GM12878 (cell line): ENCODE measurements at regions not wholly inside any gene's neighbourhood (a gene's known extent, or its start where the extent isn't known, plus 50 kb on each side); places are given as distances from the start of the nearest gene placed in this dataset.

Experiments
- ATAC-seq: fragments of 200-7000 bp; cut with Tn5 transposase; 3 replicates; pipeline ENCODE4 v1.9.1; 2020; ENCODE audit warnings: mild to moderate bottlenecking, moderate library complexity
- BruUV-seq: library from RNA; stranded (reverse); fragments of 400-500 nt; replicated peaks from 2 replicates; lab custom pipeline; 2021; lab: Mats Ljungman, UMichigan
- CTCF ChIA-PET: fragments of 300-600 bp; sonication (Branson Sonifier 250); formaldehyde crosslinking; extraction: SDS; loops from one replicate; lab custom pipeline; 2021; ENCODE audit warnings: inconsistent platforms; lab: Yijun Ruan, JAX
- POLR2A ChIA-PET: fragments of 350-600 bp; formaldehyde crosslinking; extraction: SDS; loops from one replicate; lab custom pipeline; 2021; ENCODE audit warnings: inconsistent platforms; lab: Charles Lee
- RAD21 ChIA-PET: fragments of 300-600 bp; sonication (Branson Sonifier 250); formaldehyde crosslinking; loops from one replicate; lab custom pipeline; 2023; ENCODE audit warnings: antibody characterized with exemption; ENCODE audit not compliant: unreplicated experiment; lab: Charles Lee
- SMC1A ChIA-PET: fragments of 300-600 bp; sonication (Branson Sonifier 250); formaldehyde crosslinking; loops from one replicate; lab custom pipeline; 2023; ENCODE audit not compliant: unreplicated experiment, uncharacterized antibody; lab: Charles Lee
- DNase-seq: peaks from one replicate; pipeline ENCODE4 v3.0.0-alpha.2; 2011; ENCODE audit warnings: low read depth, low spot score
- FAIRE-seq: peaks from 3 replicates; lab custom pipeline; 2011; peaks lifted over from hg19 to GRCh38; lab: Jason Lieb, UNC
- H2AFZ ChIP-seq: 2 replicates; pipeline ENCODE4 v1.6.0; 2011; ENCODE audit warnings: low read depth, low read length, control low read depth; ENCODE audit not compliant: control insufficient read depth
- H3K27ac ChIP-seq: 2 replicates; pipeline ENCODE4 v1.5.1; 2011; ENCODE audit warnings: control low read depth; ENCODE audit not compliant: control insufficient read depth, insufficient read depth
- H3K27me3 ChIP-seq, 2 experiments: replicated peaks in 1 of 2; 2 replicates each; pipeline versions ENCODE4 v1.6.0 to v1.6.1; 2011; ENCODE audit warnings: low read length in 1 of 2; ENCODE audit not compliant: control insufficient read depth in 2 of 2, insufficient read depth in 2 of 2
- H3K36me3 ChIP-seq, 2 experiments: 2 replicates each; pipeline ENCODE4 v1.5.1; 2011; ENCODE audit warnings: low read length in 1 of 2; ENCODE audit not compliant: control insufficient read depth in 2 of 2, insufficient read depth in 2 of 2
- H3K4me1 ChIP-seq: 2 replicates; pipeline ENCODE4 v1.6.1; 2011; ENCODE audit warnings: mild to moderate bottlenecking, low read length, moderate library complexity, mixed read lengths; ENCODE audit not compliant: control insufficient read depth, insufficient read depth
- H3K4me2 ChIP-seq: 2 replicates; pipeline ENCODE4 v1.6.0; 2011; ENCODE audit warnings: control low read depth; ENCODE audit not compliant: control insufficient read depth, insufficient read depth
- H3K4me3 ChIP-seq: fragments of 200-600 bp; sonication (generic); 2 replicates; pipeline ENCODE4 v1.5.1; 2016
- H3K79me2 ChIP-seq: 2 replicates; pipeline ENCODE4 v1.6.0; 2011; ENCODE audit warnings: low read length; ENCODE audit not compliant: control insufficient read depth, insufficient read depth
- H3K9ac ChIP-seq: 2 replicates; pipeline ENCODE4 v1.8.0; 2011; ENCODE audit warnings: low read length, control low read depth, mixed read lengths; ENCODE audit not compliant: control insufficient read depth, insufficient read depth
- H3K9me3 ChIP-seq: replicated peaks from 3 replicates; pipeline ENCODE4 v1.5.1; 2011; ENCODE audit warnings: mild to moderate bottlenecking, low read length; ENCODE audit not compliant: control insufficient read depth, insufficient read depth
- H4K20me1 ChIP-seq: 2 replicates; pipeline ENCODE4 v1.6.0; 2011; ENCODE audit not compliant: control insufficient read depth, insufficient read depth
- BMI1 ChIP-seq: fragments of 450-650 bp; IDR thresholded peaks from 2 replicates; pipeline ENCODE4 v1.6.1; 2016; ENCODE audit warnings: mild to moderate bottlenecking, moderate library complexity, borderline replicate concordance
- CHD4 ChIP-seq: fragments of 200-600 bp; sonication (generic); IDR thresholded peaks from 2 replicates; pipeline ENCODE4 v1.6.1; 2016; ENCODE audit warnings: mild to moderate bottlenecking
- EP300 ChIP-seq, 2 experiments: fragments of 150-350 bp in 1 of 2; IDR thresholded peaks; 2 replicates each; pipeline ENCODE4 v1.6.1; 2011 to 2012; ENCODE audit warnings: low read depth in 2 of 2, low read length in 2 of 2, borderline replicate concordance in 1 of 2, improper control_type of control experiment in 1 of 2, inconsistent platforms in 1 of 2; ENCODE audit not compliant: control insufficient read depth in 1 of 2
- GABPA ChIP-seq: IDR thresholded peaks from 2 replicates; pipeline ENCODE4 v1.6.1; 2014; ENCODE audit warnings: antibody characterized with exemption, low read depth, mild to moderate bottlenecking, inconsistent platforms
- HDGF ChIP-seq: fragments of 450-650 bp; IDR thresholded peaks from 2 replicates; pipeline ENCODE4 v1.6.1; 2016; ENCODE audit warnings: antibody characterized with exemption
- IKZF1 ChIP-seq: fragments of 450-650 bp; conservative IDR thresholded peaks from 2 replicates; pipeline ENCODE4 v1.6.1; 2017; ENCODE audit warnings: antibody characterized with exemption, mild to moderate bottlenecking
- KAT2A ChIP-seq: conservative IDR thresholded peaks from 2 replicates; pipeline ENCODE4 v1.6.1; 2011; ENCODE audit warnings: low read depth, low read length; ENCODE audit not compliant: control insufficient read depth
- LARP7 ChIP-seq: fragments of 450-650 bp; IDR thresholded peaks from 2 replicates; pipeline ENCODE4 v1.6.1; 2017; ENCODE audit warnings: mild to moderate bottlenecking
- MYC ChIP-seq: IDR thresholded peaks from 2 replicates; pipeline ENCODE4 v1.6.1; 2011; ENCODE audit warnings: mild to moderate bottlenecking, low read length, moderate library complexity, inconsistent platforms; ENCODE audit not compliant: insufficient read depth, insufficient replicate concordance, insufficient read length, severe bottlenecking
- NFXL1 ChIP-seq: fragments of 450-650 bp; IDR thresholded peaks from 2 replicates; pipeline ENCODE4 v1.6.1; 2017; ENCODE audit warnings: antibody characterized with exemption, mild to moderate bottlenecking, borderline replicate concordance
- NR2C2 ChIP-seq: IDR thresholded peaks from 2 replicates; pipeline ENCODE4 v1.6.1; 2011; ENCODE audit warnings: borderline replicate concordance, low read depth; ENCODE audit not compliant: control insufficient read depth, insufficient read length
- NRF1 ChIP-seq: conservative IDR thresholded peaks from 2 replicates; pipeline ENCODE4 v1.6.1; 2011; ENCODE audit warnings: mild to moderate bottlenecking, low read depth, low read length, improper control_type of control experiment
- POLR2AphosphoS5 ChIP-seq: IDR thresholded peaks from 2 replicates; pipeline ENCODE4 v1.6.1; 2011; ENCODE audit warnings: mild to moderate bottlenecking, low read length, inconsistent platforms
- POU2F2 ChIP-seq: IDR thresholded peaks from 3 replicates; pipeline ENCODE4 v1.6.1; 2011; ENCODE audit warnings: low read depth, mild to moderate bottlenecking, low read length, borderline replicate concordance
- RELA ChIP-seq: fragments of 450-650 bp; IDR thresholded peaks from 2 replicates; pipeline ENCODE4 v1.8.0; 2014; ENCODE audit warnings: borderline replicate concordance; ENCODE audit not compliant: partially characterized antibody
- YBX1 ChIP-seq: fragments of 450-650 bp; IDR thresholded peaks from 2 replicates; pipeline ENCODE4 v1.6.1; 2016; ENCODE audit warnings: antibody characterized with exemption
- in situ Hi-C: fragments of 300-500 bp; cut with MboI; formaldehyde crosslinking; loops from 9 replicates; pipeline ENCODE4 v1.14.3; 2018; ENCODE audit warnings: mixed read lengths
- intact Hi-C: fragments of 100-400 bp; cut with micrococcal nuclease; formaldehyde crosslinking; loops from one replicate; pipeline ENCODE4 v1.14.2; 2022; ENCODE audit not compliant: unreplicated experiment
- TF ChIP-seq, protein P1 (sequence below): fragments of 450-650 bp; formaldehyde crosslinking; IDR thresholded peaks from 2 replicates; pipeline ENCODE4 v1.4.0; 2020; ENCODE audit warnings: mild to moderate bottlenecking, moderate library complexity
- TF ChIP-seq, protein P2 (sequence below): fragments of 450-650 bp; IDR thresholded peaks from 2 replicates; pipeline ENCODE4 v1.6.1; 2017; ENCODE audit warnings: mild to moderate bottlenecking, moderate library complexity

- no peaks in the 10 kb centered on the region for H3K4me1 ChIP-seq
- ChIA-PET CTCF (interaction anchor here (0.6 kb wide), 1 partner anchor 119 kb away, joined by 3 read pairs; no protein-coding TSS in a partner anchor), SMC1A (interaction anchor here (0.8 kb wide), 1 partner anchor 47 kb away, joined by 3 read pairs; no protein-coding TSS in a partner anchor), RAD21 (no interaction called here), POLR2A (no interaction called here)
- no peaks in the 10 kb centered on the region for H3K27me3 ChIP-seq
- no peaks in the 10 kb centered on the region for H3K9me3 ChIP-seq
- ATAC-seq = no peak
- in situ Hi-C loops = no loop called here
- no peak overlapping the region for H3K4me3 ChIP-seq
- H3K9ac ChIP-seq = no peak overlapping the region
- no peaks in the 10 kb centered on the region for H3K79me2 ChIP-seq
- intact Hi-C loops = no loop called here
- no peak for FAIRE-seq
- no peak overlapping the region for H3K4me2 ChIP-seq
- no peak overlapping the region for H2AFZ ChIP-seq
- no peak for DNase-seq
- no TSS peak for BruUV-seq
- no peaks in the 10 kb centered on the region for H4K20me1 ChIP-seq
- no peaks in the 10 kb centered on the region for H3K36me3 ChIP-seq
- no peak overlapping the region for H3K27ac ChIP-seq
- no peak for TF ChIP-seq EP300 (IDR thresholded peaks at IDR 0.05; ENCODE audit: borderline replicate concordance in 1 of 2, control insufficient read depth in 1 of 2, low read depth in 2 of 2, low read length in 2 of 2)
- TF ChIP-seq BMI1 = no peak
- no peak for TF ChIP-seq POLR2AphosphoS5
- TF ChIP-seq YBX1 = no peak
- no peak for TF ChIP-seq MYC
- TF ChIP-seq GABPA = no peak
- no peak for TF ChIP-seq RELA
- TF ChIP-seq CHD4 = no peak
- no peak for TF ChIP-seq KAT2A
- no peak for TF ChIP-seq NR2C2
- no peak for TF ChIP-seq POU2F2
- TF ChIP-seq, protein P1, sequence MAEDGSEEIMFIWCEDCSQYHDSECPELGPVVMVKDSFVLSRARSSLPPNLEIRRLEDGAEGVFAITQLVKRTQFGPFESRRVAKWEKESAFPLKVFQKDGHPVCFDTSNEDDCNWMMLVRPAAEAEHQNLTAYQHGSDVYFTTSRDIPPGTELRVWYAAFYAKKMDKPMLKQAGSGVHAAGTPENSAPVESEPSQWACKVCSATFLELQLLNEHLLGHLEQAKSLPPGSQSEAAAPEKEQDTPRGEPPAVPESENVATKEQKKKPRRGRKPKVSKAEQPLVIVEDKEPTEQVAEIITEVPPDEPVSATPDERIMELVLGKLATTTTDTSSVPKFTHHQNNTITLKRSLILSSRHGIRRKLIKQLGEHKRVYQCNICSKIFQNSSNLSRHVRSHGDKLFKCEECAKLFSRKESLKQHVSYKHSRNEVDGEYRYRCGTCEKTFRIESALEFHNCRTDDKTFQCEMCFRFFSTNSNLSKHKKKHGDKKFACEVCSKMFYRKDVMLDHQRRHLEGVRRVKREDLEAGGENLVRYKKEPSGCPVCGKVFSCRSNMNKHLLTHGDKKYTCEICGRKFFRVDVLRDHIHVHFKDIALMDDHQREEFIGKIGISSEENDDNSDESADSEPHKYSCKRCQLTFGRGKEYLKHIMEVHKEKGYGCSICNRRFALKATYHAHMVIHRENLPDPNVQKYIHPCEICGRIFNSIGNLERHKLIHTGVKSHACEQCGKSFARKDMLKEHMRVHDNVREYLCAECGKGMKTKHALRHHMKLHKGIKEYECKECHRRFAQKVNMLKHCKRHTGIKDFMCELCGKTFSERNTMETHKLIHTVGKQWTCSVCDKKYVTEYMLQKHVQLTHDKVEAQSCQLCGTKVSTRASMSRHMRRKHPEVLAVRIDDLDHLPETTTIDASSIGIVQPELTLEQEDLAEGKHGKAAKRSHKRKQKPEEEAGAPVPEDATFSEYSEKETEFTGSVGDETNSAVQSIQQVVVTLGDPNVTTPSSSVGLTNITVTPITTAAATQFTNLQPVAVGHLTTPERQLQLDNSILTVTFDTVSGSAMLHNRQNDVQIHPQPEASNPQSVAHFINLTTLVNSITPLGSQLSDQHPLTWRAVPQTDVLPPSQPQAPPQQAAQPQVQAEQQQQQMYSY = no peak
- TF ChIP-seq NRF1 = no peak
- no peak for TF ChIP-seq HDGF
- TF ChIP-seq, protein P2, sequence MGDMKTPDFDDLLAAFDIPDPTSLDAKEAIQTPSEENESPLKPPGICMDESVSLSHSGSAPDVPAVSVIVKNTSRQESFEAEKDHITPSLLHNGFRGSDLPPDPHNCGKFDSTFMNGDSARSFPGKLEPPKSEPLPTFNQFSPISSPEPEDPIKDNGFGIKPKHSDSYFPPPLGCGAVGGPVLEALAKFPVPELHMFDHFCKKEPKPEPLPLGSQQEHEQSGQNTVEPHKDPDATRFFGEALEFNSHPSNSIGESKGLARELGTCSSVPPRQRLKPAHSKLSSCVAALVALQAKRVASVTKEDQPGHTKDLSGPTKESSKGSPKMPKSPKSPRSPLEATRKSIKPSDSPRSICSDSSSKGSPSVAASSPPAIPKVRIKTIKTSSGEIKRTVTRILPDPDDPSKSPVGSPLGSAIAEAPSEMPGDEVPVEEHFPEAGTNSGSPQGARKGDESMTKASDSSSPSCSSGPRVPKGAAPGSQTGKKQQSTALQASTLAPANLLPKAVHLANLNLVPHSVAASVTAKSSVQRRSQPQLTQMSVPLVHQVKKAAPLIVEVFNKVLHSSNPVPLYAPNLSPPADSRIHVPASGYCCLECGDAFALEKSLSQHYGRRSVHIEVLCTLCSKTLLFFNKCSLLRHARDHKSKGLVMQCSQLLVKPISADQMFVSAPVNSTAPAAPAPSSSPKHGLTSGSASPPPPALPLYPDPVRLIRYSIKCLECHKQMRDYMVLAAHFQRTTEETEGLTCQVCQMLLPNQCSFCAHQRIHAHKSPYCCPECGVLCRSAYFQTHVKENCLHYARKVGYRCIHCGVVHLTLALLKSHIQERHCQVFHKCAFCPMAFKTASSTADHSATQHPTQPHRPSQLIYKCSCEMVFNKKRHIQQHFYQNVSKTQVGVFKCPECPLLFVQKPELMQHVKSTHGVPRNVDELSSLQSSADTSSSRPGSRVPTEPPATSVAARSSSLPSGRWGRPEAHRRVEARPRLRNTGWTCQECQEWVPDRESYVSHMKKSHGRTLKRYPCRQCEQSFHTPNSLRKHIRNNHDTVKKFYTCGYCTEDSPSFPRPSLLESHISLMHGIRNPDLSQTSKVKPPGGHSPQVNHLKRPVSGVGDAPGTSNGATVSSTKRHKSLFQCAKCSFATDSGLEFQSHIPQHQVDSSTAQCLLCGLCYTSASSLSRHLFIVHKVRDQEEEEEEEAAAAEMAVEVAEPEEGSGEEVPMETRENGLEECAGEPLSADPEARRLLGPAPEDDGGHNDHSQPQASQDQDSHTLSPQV = no peak
- no peak for TF ChIP-seq LARP7
- no peak for TF ChIP-seq NFXL1
- TF ChIP-seq IKZF1 = no peak
Observed at GRCh38 chr12:87685696-87686095, 343.5 kb downstream of the C12orf50 start.
